ENCODE measurements at regions not wholly inside any gene's neighbourhood (a gene's known extent, or its start where the extent isn't known, plus 50 kb on each side); places are given as distances from the start of the nearest gene placed in this dataset.
"Not testable (repeated sequence)": the region's sequence is repeated elsewhere in the genome, so short reads cannot be mapped to it uniquely, and the experiment has no call there.

GRCh38 chr20:60171313-60171712 lies 213.1 kb downstream of the CDH26 start:
- DNase-seq (ENCODE audit: low read depth), result no peak

DNA sequence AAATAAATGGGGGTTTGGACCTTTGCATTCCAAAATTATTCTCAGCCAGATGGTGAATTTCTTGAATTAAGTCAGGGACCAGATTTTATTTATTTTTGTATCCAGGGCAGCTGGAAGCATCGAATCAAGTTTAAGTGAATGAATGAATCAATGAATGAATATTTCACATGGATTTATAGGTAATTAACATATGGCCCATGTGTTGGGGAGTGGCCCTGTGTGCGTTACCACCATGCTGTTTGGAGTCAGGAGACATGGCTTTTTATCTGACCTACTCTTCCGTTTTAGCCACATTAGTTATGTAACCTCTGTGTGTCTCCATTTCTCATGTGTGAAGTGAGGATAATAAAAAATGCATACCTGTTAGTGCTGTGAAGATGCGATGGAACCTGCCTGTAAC lies 213.5 kb downstream of the CDH26 start:
- no peak for DNase-seq (ENCODE audit: low read depth)

- DNase-seq (ENCODE audit: low read depth), result no peak
Measured at GRCh38 chr20:60172346-60172984, 214.2 kb downstream of the CDH26 start.

DNA sequence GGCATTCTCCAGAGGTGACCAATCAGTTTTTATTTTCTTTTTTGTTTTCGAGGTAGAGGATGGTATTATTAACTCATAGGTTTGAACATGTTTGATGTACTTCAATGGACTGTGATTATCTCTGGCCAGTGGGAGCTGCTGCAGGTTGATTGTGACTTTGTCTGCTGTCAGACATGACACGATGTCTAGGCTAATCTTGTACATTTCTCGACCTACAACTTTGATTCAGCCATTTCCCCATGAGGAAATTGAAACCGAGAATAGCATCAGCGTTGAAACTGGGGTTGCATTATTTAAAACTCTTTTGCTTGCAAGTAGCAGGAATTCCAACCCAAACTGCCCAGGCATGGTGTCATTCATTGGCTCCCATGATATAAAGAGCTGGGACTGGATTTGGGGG lies 218.9 kb downstream of the CDH26 start:
- no peak for DNase-seq (ENCODE audit: low read depth)

DNA sequence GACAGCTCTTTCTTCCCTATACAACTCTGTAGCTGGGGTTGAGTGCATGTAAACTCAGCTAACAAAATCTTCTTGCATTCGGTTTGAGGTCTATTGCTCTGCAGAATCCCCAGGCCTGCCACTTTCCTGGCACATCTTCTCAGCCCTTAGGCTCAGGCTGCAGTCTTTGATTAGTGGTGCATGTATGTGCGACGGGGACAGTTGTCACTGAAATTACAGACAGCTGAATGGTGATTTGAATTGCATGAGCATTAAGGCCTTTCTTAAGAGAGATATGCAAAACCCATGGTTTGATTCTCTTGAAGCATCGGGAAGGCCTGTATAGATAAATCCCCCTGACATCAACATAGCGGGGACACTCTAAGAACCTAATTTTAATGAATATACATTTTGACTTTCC lies 222.8 kb downstream of the CDH26 start:
- DNase-seq (ENCODE audit: low read depth), result no peak

GRCh38 chr20:60186412-60186811 lies 228.2 kb downstream of the CDH26 start:
- no peak for DNase-seq (ENCODE audit: low read depth)

DNA sequence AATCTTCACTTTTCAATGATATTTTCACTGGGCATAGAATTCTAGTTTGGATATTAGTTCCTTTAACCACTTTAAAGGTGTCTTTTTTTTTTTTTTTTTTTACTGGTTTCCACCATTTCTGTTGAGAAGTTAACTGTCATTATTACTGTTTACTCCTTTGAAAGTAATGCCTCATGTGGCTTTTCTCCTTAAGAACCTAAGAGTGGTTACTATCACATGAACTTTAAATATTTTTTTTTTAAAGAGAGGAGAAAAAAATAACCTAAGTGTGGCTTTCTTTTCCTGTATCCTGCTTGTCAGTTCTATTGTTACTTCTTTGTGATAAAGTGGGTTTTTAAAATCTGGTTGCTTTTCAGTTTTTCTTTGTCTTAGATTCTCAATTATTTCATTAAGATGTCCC lies 229.5 kb downstream of the CDH26 start:
- no peak for DNase-seq (ENCODE audit: low read depth)

- peak; percentile 31 for DNase-seq (ENCODE audit: low read depth)
Measured at GRCh38 chr20:60191014-60191413, 232.8 kb downstream of the CDH26 start.

GRCh38 chr20:60192326-60192725 lies 234.1 kb downstream of the CDH26 start:
- DNase-seq (ENCODE audit: low read depth), result no peak

- not testable (repeated sequence) for DNase-seq (ENCODE audit: low read depth)
Measured at GRCh38 chr20:60199132-60199531, 240.9 kb downstream of the CDH26 start.

- no peak for DNase-seq (ENCODE audit: low read depth)
Measured at GRCh38 chr20:60199866-60200265, 241.6 kb downstream of the CDH26 start.

GRCh38 chr20:60200305-60200918 lies 242.2 kb downstream of the CDH26 start:
- DNase-seq (ENCODE audit: low read depth), result no peak

- DNase-seq (ENCODE audit: low read depth), result no peak
Measured at GRCh38 chr20:60201198-60201835, 243.1 kb downstream of the CDH26 start.

- no peak for DNase-seq (ENCODE audit: low read depth)
Measured at GRCh38 chr20:60202046-60202445, 243.8 kb downstream of the CDH26 start.

DNA sequence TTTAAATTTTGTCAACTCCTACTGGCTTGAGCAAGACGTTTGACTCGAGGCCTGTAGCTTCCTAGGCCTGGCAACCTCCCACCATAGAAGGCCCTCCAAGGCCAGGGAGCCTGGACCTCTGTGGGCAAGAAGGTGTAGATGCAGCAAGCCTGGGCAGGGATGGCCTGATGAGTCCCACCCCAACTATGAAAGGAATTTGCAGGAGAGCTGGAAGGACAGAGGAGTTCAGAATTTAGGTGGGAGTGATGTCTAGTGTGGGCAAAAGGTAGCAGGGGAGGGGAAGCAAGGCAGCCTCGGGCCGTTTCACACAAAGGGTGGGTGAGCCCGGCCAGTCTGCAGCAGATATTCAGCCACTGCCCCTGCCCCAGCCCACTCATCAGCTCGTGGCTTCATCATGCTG lies 245.2 kb downstream of the CDH26 start:
- no peak for DNase-seq (ENCODE audit: low read depth)

GRCh38 chr20:60204601-60205000 lies 246.4 kb downstream of the CDH26 start:
- DNase-seq (ENCODE audit: low read depth), result no peak

DNA sequence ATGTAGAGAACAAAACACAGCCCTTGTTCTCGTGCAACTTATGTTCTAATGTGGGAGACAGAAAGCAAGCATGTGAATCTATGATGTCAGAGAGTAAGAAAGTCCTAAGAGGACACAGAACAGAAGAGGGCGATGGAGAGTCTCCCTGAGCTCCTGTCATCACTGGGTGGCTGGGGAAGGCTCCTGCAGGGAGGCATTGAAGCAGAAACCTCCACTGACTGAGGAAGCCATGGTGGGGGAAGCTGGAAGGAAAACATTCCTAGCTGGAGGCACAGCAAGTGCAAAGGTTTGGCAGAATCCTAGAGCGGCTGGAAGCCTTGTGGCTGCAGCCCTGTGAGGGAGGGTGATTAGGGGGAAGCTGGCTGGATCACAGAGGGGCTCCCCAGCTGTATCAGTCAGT lies 248.0 kb downstream of the CDH26 start:
- peak; percentile 8 for DNase-seq (ENCODE audit: low read depth)

DNA sequence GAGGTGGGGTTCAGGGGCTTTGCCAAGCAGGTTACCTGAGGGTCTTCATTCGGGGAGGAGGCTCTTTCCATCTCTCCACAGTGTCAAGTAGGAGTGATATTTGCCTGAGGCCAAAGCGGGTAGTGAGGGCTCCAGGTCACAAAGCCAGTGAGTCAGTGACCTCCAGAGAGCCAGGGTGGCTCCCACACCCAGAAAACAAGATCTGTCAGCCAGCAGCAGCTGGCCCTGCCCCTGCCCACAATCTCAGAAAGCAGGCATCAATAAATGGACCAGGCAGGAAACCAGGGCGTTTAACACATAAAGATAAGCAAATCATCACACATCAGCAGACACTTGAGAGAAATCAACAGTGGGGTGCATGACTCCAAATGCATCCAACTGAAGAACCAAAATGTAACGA lies 250.8 kb downstream of the CDH26 start:
- DNase-seq (ENCODE audit: low read depth), result no peak

GRCh38 chr20:60210779-60211617 lies 252.8 kb downstream of the CDH26 start:
- DNase-seq (ENCODE audit: low read depth), result peak; percentile 17

DNA sequence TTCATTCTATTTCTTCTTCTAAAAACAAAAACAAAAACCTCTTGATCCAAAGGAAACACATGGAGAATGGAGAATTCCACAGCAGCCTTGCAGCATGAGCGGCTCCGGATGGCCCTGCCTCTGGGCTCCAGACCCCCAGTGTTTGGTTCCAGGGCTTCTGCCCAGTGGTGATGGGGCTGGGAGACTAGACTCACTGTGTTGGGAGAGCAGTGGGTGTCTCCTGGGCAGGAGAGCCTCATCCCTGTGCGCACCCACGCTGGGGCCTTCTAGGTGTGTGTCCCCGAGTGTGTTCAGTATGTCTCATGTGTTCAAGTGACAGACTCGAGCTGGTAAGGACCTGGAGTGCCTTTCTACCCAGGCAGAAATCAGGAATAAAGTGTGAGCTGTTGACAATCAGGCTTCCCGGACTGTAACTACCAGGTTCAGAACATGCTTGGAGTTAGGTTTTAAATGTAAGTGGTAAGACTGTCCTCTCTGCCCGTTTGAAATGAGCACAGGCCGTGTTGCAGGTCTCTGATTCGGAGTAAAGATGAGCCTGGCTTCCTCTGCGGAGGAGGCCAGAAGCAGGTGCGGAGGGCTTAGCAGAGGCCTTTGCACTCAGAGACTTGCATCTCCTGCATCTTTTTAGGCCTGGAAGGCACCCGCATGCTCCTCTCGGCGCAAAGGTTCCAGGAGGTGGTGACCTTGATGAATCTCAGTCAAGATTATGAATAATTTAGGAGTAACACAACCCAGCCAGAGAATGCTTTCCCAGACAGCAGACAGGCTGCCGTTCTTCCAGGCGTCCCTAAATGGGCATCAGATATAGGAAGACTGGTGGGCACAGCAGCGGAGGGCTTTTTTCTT lies 253.6 kb downstream of the CDH26 start:
- DNase-seq (ENCODE audit: low read depth), result no peak

- DNase-seq (ENCODE audit: low read depth), result no peak
Measured at GRCh38 chr20:60212695-60213094, 254.5 kb downstream of the CDH26 start.
